HG03064 (cell line): ENCODE measurements at regions not wholly inside any gene's neighbourhood (a gene's known extent, or its start where the extent isn't known, plus 50 kb on each side); places are given as distances from the start of the nearest gene placed in this dataset.
"Not testable (repeated sequence)": the region's sequence is repeated elsewhere in the genome, so short reads cannot be mapped to it uniquely, and the experiment has no call there.

ENCODE experiments used
- ATAC-seq: cut with Tn5 transposase; IDR thresholded peaks from one replicate; pipeline ENCODE4 v1.9.1; 2021; ENCODE audit warnings: low read depth; ENCODE audit not compliant: unreplicated experiment

DNA sequence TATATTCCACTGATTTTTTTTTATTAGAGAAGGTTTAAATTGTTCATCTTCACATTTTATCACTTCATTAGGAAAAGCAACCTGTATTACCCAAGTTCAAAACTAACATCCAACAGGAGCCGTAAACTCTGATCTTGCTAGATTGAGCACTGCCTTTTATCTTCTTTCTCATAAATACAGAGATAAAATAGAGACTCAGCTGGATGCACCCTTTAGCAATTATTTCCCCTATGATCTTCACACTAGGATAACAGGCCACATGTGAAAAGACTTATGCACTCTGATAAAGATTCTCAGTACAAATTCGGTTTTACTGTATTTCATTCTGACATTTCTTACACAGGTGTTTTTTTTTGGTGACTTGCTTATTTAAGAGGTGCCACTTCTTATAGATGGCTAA, 2438.2 kb upstream of the PCDH20 start:
- no peak for ATAC-seq

- no peak for ATAC-seq
Measured at GRCh38 chr13:63851526-63851925, 2435.9 kb upstream of the PCDH20 start.

- ATAC-seq: no peak
Measured at GRCh38 chr13:63843766-63844699, 2428.4 kb upstream of the PCDH20 start.

- ATAC-seq: no peak
Measured at GRCh38 chr13:63842102-63842501, 2426.5 kb upstream of the PCDH20 start.

- no peak for ATAC-seq
Measured at GRCh38 chr13:63840551-63841421, 2425.1 kb upstream of the PCDH20 start.

DNA sequence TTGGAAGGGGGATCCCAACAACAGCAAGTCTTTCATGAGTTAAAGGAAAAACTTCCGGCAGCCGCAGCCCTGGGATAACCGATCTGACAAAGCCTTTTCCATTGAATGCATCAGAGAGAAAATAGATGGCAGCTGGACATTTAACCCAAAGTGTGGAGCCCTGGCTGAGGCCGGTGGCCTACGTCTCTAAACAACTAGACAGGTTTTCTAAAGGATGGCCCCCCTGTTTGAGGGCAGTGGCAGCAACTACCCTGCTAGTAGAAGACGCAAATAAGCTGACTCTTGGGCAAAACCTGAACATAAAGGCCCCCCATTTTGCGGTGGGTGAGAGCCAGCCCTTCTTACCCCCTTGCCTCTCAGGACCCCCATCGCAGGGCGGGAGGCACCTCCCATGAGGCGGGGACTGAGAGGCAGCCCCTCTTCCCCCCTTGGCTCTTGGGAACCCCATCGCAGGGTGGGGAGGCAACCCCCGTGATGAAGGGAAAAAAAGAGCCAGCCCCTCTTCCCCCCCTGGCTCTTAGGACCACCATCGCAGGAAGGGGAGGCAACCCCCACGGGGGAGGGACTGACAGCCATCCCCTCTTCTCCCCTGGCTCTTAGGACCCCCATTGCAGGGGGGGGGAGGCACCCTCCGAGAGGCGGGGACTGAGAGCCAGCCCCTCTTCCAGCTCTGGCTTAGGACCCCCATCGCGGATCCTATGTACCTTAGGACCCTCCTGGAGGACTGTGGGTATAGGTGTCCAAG, 2422.9 kb upstream of the PCDH20 start:
- ATAC-seq: no peak

DNA sequence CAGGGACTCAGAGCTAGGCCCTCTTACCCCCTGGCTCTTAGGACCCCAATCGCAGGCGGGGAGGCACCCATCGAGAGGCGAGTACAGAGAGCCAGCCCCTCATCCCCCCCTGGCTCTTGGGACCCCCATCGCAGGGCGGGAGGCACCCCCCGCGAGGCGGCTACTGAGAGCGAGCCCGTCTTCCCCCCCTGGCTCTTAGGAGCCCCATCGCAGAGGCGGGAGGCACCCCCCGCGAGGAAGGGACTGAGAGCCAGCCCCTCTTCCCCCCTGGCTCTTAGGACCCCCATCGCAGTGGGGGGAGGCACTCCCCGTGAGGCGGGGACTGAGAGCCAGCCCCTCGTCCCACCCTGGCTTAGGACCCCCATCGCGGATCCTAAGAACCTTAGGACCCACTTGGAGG, 2422.1 kb upstream of the PCDH20 start:
- ATAC-seq: not testable (repeated sequence)

DNA sequence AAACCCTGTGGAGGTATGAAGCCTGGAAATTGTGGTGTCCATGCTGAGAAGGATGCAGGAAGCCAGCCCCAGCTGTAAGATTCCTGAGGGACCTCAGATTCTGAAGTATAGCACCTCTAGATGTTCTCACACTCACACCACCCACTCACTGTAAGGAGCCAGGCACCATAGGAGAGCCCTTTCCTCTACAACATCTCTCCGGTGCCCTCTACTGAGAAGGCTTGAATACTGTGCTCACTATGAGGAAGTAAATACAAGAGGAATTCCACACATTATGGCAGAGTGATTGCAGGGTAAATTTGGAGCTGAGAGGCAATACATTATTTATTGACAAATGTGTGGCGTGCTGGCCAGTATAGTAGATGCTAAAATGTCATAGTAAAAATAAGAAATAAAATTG, 2414.0 kb upstream of the PCDH20 start:
- ATAC-seq: not testable (repeated sequence)

DNA sequence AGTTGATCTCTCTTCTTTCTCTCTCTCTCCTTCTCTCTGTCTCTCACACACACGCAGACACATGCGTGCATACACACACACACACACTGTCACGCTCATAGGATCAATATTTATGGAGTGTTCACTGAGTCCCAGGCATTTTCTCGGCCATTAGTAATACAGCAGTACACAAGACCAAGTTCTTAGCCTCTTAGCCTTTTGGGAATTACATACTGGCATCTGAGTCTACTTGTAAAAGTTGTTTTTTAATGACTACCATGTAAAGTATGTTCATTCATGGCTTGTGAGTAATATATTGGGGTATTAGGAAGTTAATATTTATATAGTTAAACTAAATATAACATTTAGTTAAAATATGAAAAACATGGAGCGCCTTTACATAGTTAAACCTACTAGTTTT, 2406.1 kb upstream of the PCDH20 start:
- not testable (repeated sequence) for ATAC-seq

- ATAC-seq: not testable (repeated sequence)
Measured at GRCh38 chr13:63811428-63812004, 2395.9 kb upstream of the PCDH20 start.

- ATAC-seq: not testable (repeated sequence)
Measured at GRCh38 chr13:63791134-63791533, 2375.5 kb upstream of the PCDH20 start.

- no peak for ATAC-seq
Measured at GRCh38 chr13:63774133-63774532, 2358.5 kb upstream of the PCDH20 start.

DNA sequence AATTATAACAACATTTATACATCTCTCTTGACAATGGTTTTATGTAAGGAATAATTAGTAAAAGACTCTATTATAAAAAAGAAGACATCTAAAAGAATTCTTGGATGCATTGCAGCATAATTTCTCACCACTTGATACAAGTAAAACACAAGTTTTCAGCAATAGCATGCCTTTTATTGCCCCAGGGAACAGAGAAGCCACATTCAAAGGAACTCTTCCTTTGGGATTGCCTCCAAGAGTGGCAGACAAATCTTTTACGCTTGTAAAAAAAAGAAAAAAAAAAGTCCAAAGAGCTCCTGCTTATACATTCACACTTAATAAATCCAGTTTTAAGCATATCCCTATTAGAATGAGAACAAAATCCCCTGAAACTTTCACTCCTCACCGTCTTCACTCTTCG, 2357.8 kb upstream of the PCDH20 start:
- ATAC-seq: no peak

DNA sequence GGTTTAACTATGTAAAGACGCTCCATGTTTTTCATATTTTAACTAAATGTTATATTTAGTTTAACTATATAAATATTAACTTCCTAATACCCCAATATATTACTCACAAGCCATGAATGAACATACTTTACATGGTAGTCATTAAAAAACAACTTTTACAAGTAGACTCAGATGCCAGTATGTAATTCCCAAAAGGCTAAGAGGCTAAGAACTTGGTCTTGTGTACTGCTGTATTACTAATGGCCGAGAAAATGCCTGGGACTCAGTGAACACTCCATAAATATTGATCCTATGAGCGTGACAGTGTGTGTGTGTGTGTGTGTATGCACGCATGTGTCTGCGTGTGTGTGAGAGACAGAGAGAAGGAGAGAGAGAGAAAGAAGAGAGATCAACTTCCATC, 2342.0 kb upstream of the PCDH20 start:
- not testable (repeated sequence) for ATAC-seq

DNA sequence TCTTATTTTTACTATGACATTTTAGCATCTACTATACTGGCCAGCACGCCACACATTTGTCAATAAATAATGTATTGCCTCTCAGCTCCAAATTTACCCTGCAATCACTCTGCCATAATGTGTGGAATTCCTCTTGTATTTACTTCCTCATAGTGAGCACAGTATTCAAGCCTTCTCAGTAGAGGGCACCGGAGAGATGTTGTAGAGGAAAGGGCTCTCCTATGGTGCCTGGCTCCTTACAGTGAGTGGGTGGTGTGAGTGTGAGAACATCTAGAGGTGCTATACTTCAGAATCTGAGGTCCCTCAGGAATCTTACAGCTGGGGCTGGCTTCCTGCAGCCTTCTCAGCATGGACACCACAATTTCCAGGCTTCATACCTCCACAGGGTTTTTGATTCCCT, 2334.2 kb upstream of the PCDH20 start:
- ATAC-seq: not testable (repeated sequence)

GRCh38 chr13:63741814-63742101, 2326.1 kb upstream of the PCDH20 start:
- ATAC-seq: not testable (repeated sequence)

DNA sequence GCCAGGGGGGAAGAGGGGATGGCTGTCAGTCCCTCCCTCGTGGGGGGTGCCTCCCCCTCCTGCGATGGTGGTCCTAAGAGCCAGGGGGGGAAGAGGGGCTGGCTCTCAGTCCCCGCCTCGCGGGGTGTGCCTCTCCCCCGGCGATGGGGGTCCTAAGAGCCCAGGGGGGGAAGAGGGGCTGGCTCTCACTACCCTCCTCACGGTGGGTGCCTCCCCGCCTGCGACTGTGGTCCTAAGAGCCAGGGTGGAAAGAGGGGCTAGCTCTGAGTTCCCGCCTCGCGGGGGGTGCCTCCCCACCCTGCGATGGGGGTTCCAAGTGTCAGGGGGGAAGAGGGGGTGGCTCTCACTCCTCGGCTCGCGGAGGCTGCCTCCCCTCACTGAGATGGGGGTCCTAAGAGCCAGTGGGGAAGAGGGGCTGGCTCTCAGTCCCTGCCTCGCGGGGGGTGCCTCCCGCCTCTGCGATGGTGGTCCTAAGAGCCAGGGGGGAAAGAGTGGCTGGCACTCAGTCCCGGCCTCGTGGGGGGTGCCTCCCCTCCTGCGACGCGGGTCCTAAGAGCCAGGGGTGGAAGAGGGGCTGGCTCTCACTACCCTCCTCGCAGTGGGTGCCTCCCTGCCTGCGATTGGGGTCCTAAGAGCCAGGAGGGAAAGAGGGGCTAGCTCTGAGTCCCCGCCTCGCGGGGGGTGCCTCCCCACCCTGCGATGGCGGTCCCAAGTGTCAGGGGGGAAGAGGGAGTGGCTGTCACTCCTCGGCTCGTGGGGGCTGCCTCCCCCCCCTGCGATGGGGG, 2325.6 kb upstream of the PCDH20 start:
- no peak for ATAC-seq

- not testable (repeated sequence) for ATAC-seq
Measured at GRCh38 chr13:63739112-63739735, 2323.6 kb upstream of the PCDH20 start.

- no peak for ATAC-seq
Measured at GRCh38 chr13:63737418-63737817, 2321.8 kb upstream of the PCDH20 start.
